Epithelial cell of proximal tubule (primary cell): ENCODE measurements at regions not wholly inside any gene's neighbourhood (a gene's known extent, or its start where the extent isn't known, plus 50 kb on each side); places are given as distances from the start of the nearest gene placed in this dataset.

Experiments
- DNase-seq: peaks from one replicate; pipeline ENCODE4 v3.0.0-alpha.2; 2011; ENCODE audit warnings: low read depth
- H3K4me3 ChIP-seq: 2 replicates; pipeline ENCODE4 v1.5.1; 2011; ENCODE audit warnings: low read depth, mild to moderate bottlenecking, low read length
- CTCF ChIP-seq: conservative IDR thresholded peaks from 2 replicates; pipeline ENCODE4 v1.5.1; 2012; ENCODE audit warnings: low read depth, mild to moderate bottlenecking, low read length

- no peak overlapping the region for H3K4me3 ChIP-seq
- DNase-seq, result no peak
- TF ChIP-seq CTCF, result no peak
These were observed 89.2 kb upstream of the PRLR start for GRCh38 chr5:35319333-35320002.

GRCh38 chr5:35317586-35317985 is 87.3 kb upstream of the PRLR start:
- no peak for DNase-seq
- no peak overlapping the region for H3K4me3 ChIP-seq
- no peak for TF ChIP-seq CTCF

GRCh38 chr5:35316611-35317274 is 86.5 kb upstream of the PRLR start:
- DNase-seq, result no peak
- H3K4me3 ChIP-seq, result no peak overlapping the region
- no peak for TF ChIP-seq CTCF

GRCh38 chr5:35313291-35313690 is 83.0 kb upstream of the PRLR start:
- H3K4me3 ChIP-seq, result no peak overlapping the region
- peak; percentile 40 for DNase-seq
- TF ChIP-seq CTCF, result no peak

- no peak overlapping the region for H3K4me3 ChIP-seq
- no peak for TF ChIP-seq CTCF
- no peak for DNase-seq
These were observed 82.0 kb upstream of the PRLR start for GRCh38 chr5:35312267-35312666.

- DNase-seq, result no peak
- H3K4me3 ChIP-seq, result no peak overlapping the region
- TF ChIP-seq CTCF, result no peak
These were observed 79.3 kb upstream of the PRLR start for GRCh38 chr5:35309365-35310130.
